SU-DHL-6 (cell line): ENCODE measurements at regions not wholly inside any gene's neighbourhood (a gene's known extent, or its start where the extent isn't known, plus 50 kb on each side); places are given as distances from the start of the nearest gene placed in this dataset.
A peak's percentile ranks its signal among the peaks of the same experiment; 100 is the strongest.

Source experiments
- EZH2phosphoT487 ChIP-seq: fragments of 200-600 bp; sonication (generic), shearing (Covaris generic); conservative IDR thresholded peaks from 2 replicates; pipeline ENCODE4 v1.6.1; 2018; ENCODE audit warnings: mild to moderate bottlenecking, antibody characterized with exemption, low read length, moderate library complexity, mixed read lengths
- TF ChIP-seq, protein P1 (sequence below): fragments of 200-600 bp; sonication (generic); IDR thresholded peaks from one replicate; pipeline ENCODE4 v1.5.1; 2017; ENCODE audit warnings: antibody characterized with exemption, mild to moderate bottlenecking, low read length, moderate library complexity; ENCODE audit not compliant: insufficient read depth, poor library complexity, severe bottlenecking

DNA sequence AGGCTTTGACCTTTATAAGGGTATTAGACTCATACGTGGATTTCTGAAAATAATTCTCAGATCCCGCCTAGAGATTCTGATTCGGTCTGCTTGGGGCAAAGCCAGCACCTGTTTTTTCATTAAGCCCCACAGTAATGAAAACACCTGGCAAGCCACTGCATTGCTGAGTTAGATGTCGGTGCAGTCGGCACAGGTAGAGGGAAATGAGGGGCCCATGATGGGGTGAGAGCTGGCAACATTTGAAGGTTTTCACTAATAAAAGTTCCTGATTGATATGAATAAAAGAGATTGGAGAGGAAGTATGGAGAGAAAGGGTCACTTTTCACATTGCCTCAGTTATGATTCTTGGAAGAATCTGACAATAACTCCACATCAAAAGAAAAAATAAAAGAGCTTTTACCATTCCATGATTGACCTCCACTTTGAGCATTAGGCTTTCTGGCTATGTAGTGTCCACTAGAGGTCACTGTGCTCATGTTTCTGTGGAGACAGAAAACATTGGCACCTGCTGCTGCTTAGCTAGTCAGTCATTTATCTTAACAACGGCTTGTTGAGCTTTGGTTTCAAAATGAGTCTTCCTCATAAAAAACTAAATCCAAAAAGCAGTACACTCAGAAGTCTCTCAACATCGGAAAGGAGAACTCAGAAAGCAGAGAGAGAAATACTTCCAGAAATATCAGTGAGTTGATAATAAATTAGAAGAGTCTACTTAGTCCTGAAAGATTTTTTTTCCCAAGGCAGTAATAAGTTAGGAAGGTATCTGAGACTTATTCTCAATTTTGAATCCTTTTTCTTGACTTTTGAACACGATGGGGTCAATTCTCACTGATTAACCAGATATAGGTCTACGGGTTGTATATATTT lies 53.3 kb upstream of the KLHL31 start:
- TF ChIP-seq, protein P1, sequence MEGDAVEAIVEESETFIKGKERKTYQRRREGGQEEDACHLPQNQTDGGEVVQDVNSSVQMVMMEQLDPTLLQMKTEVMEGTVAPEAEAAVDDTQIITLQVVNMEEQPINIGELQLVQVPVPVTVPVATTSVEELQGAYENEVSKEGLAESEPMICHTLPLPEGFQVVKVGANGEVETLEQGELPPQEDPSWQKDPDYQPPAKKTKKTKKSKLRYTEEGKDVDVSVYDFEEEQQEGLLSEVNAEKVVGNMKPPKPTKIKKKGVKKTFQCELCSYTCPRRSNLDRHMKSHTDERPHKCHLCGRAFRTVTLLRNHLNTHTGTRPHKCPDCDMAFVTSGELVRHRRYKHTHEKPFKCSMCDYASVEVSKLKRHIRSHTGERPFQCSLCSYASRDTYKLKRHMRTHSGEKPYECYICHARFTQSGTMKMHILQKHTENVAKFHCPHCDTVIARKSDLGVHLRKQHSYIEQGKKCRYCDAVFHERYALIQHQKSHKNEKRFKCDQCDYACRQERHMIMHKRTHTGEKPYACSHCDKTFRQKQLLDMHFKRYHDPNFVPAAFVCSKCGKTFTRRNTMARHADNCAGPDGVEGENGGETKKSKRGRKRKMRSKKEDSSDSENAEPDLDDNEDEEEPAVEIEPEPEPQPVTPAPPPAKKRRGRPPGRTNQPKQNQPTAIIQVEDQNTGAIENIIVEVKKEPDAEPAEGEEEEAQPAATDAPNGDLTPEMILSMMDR: peak; percentile 92
- no peak for TF ChIP-seq EZH2phosphoT487
